Neural crest cell (in vitro differentiated cells): ENCODE measurements at regions not wholly inside any gene's neighbourhood (a gene's known extent, or its start where the extent isn't known, plus 50 kb on each side); places are given as distances from the start of the nearest gene placed in this dataset.

ENCODE experiments used
- DNase-seq: peaks from one replicate; pipeline ENCODE4 v3.0.0; 2021; ENCODE audit warnings: low read depth, mixed read lengths, low spot score
- H3K27ac Mint-ChIP-seq: one replicate; pipeline ENCODE4 v1.8.0; 2021; ENCODE audit warnings: mild to moderate bottlenecking, mixed read lengths; ENCODE audit not compliant: unreplicated experiment
- H3K27me3 Mint-ChIP-seq: 2 replicates; pipeline ENCODE4 v1.8.0; 2021; ENCODE audit warnings: low read depth, mild to moderate bottlenecking, mixed read lengths
- H3K36me3 Mint-ChIP-seq: 2 replicates; pipeline ENCODE4 v1.8.0; 2021; ENCODE audit warnings: low read depth, mild to moderate bottlenecking, mixed read lengths
- H3K4me1 Mint-ChIP-seq: 2 replicates; pipeline ENCODE4 v1.8.0; 2021; ENCODE audit warnings: mixed read lengths
- H3K4me3 Mint-ChIP-seq: one replicate; pipeline ENCODE4 v1.8.0; 2021; ENCODE audit warnings: mild to moderate bottlenecking, mixed read lengths
- H3K9me3 Mint-ChIP-seq: 2 replicates; pipeline ENCODE4 v1.8.0; 2021; ENCODE audit warnings: mixed read lengths
- TF ChIP-seq, protein P1 (sequence below): fragments of 200-600 bp; sonication (generic); conservative IDR thresholded peaks from 2 replicates; pipeline ENCODE4 v1.5.0; 2021; ENCODE audit warnings: antibody characterized with exemption, mild to moderate bottlenecking

DNA sequence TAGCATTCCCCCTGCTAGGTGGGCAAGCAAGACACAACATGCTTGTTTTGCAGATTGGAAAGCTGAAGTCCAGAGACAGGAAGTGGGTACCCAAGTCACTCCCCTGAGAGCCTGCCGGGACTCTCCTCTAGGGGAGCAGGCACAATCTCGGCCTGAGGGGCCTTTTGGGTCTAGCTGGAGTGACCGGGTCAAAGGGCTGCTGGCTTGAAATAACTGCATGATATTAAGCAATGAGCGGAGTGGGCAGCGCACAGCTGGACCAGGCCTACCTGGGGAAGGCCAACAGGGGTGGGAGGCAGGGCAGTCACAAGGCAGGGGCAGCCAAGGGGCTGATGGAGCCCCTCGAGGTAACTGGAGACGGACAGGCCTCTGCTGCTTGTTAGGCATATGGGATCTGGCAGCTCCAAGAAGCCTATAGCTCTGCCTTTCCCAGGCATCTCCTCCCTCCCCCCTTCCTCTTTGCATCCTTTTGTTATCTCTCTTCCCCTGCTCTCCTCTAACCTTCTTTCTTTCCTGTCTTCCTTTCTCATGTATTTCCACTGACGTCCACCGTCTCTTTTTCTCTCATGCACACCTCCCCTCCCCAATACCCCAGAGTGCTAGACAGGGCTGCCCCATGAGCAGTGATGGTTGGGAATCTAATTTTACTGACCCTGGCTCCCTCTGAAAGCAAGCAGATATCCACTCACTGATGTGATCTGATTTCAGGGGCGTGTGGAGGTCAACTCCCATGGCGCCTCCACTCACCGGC lies 237.5 kb downstream of the LOXHD1 start:
- Mint-ChIP-seq H3K27me3 (no peaks in the 10 kb centered on the region), H3K36me3 (peaks cover 6% of the 10 kb centered on the region), H3K4me1 (peaks cover 63% of the 10 kb centered on the region), H3K9me3 (no peaks in the 10 kb centered on the region), H3K4me3 (no peak overlapping the region), H3K27ac (peak overlapping the region; percentile 76)
- TF ChIP-seq, protein P1, sequence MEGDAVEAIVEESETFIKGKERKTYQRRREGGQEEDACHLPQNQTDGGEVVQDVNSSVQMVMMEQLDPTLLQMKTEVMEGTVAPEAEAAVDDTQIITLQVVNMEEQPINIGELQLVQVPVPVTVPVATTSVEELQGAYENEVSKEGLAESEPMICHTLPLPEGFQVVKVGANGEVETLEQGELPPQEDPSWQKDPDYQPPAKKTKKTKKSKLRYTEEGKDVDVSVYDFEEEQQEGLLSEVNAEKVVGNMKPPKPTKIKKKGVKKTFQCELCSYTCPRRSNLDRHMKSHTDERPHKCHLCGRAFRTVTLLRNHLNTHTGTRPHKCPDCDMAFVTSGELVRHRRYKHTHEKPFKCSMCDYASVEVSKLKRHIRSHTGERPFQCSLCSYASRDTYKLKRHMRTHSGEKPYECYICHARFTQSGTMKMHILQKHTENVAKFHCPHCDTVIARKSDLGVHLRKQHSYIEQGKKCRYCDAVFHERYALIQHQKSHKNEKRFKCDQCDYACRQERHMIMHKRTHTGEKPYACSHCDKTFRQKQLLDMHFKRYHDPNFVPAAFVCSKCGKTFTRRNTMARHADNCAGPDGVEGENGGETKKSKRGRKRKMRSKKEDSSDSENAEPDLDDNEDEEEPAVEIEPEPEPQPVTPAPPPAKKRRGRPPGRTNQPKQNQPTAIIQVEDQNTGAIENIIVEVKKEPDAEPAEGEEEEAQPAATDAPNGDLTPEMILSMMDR = no peak
- DNase-seq = no peak

DNA sequence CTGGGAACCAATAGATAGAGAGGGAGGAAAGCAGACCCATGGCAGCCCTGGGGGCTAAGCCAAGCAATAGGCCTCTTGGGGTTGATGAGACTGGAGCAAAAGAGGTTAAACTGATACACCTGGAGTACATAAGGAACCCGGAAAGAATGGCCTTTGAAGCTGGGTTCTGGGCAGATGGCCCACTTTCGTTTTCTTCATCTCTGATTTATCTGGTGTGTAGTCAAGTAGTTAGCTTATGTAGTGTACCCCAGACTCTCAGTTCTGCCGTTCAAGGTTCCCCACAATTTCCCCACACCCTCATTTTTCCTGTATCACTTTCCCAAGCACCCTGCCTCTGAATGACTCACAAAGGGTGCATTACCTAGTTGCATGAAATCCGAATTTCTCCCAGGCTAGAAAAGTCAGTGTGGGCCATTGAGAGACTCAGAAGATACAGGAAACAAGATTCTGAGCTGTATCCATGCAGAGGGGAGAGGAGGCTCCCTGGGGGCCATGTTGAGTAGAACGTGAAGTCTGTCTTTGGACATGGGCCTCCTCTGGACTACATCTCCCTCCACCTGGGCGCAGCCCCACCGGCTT lies 235.0 kb downstream of the LOXHD1 start:
- H3K27ac Mint-ChIP-seq = no peak overlapping the region
- peaks cover 7% of the 10 kb centered on the region for H3K36me3 Mint-ChIP-seq
- TF ChIP-seq, protein P1 = no peak
- H3K9me3 Mint-ChIP-seq = no peaks in the 10 kb centered on the region
- peaks cover 53% of the 10 kb centered on the region for H3K4me1 Mint-ChIP-seq
- no peaks in the 10 kb centered on the region for H3K27me3 Mint-ChIP-seq
- no peak for DNase-seq
- H3K4me3 Mint-ChIP-seq = no peak overlapping the region

GRCh38 chr18:46422552-46423055 lies 234.4 kb downstream of the LOXHD1 start:
- DNase-seq = no peak
- peaks cover 49% of the 10 kb centered on the region for H3K4me1 Mint-ChIP-seq
- H3K27me3 Mint-ChIP-seq = no peaks in the 10 kb centered on the region
- H3K9me3 Mint-ChIP-seq = no peaks in the 10 kb centered on the region
- TF ChIP-seq, protein P1 = no peak
- H3K36me3 Mint-ChIP-seq = peaks cover 7% of the 10 kb centered on the region
- no peak overlapping the region for H3K27ac Mint-ChIP-seq
- H3K4me3 Mint-ChIP-seq = no peak overlapping the region

DNA sequence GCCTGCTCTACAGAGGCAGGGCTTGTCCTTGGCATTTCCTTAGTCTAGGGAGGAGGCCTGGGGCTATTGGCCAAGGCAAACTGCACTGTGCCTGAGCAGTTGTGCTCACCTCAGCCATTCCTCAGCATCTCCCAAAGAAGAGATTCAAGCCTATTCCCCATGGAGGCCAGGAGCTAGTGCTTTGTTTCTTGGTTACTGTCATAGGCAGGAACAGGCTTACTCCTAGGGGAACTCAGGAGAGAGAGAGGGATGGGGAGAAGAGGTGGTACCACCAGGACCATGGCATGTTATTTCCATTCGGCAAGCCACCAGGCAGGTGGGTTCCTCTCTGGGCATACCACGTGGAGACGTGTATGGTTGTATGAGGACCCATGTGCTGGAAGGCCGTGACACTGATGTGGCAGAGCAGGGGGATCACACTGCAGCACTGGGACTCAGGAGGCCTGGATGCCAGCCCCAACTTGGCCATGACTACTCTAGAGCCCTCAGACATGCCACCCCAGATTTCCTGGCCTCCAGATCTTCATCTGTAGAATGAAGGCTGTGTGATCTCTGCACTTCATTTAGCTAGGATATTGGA lies 233.7 kb downstream of the LOXHD1 start:
- Mint-ChIP-seq H3K9me3 (no peaks in the 10 kb centered on the region), H3K4me1 (peaks cover 48% of the 10 kb centered on the region), H3K27me3 (no peaks in the 10 kb centered on the region), H3K4me3 (no peak overlapping the region), H3K36me3 (peaks cover 7% of the 10 kb centered on the region), H3K27ac (no peak overlapping the region)
- no peak for DNase-seq
- TF ChIP-seq, protein P1 = no peak

- Mint-ChIP-seq H3K9me3 (no peaks in the 10 kb centered on the region), H3K4me3 (no peak overlapping the region), H3K27ac (no peak overlapping the region), H3K27me3 (no peaks in the 10 kb centered on the region), H3K4me1 (peaks cover 42% of the 10 kb centered on the region), H3K36me3 (peaks cover 7% of the 10 kb centered on the region)
- no peak for DNase-seq
- TF ChIP-seq, protein P1 = no peak
Measured at GRCh38 chr18:46424898-46425297, 232.1 kb downstream of the LOXHD1 start.
